ENCODE measurements at regions not wholly inside any gene's neighbourhood (a gene's known extent, or its start where the extent isn't known, plus 50 kb on each side); places are given as distances from the start of the nearest gene placed in this dataset.
"Not testable (repeated sequence)": the region's sequence is repeated elsewhere in the genome, so short reads cannot be mapped to it uniquely, and the experiment has no call there.

GRCh38 chr12:84406720-84407119 is 505.9 kb downstream of the SLC6A15 start:
- ATAC-seq (ENCODE audit: low read depth); H4K8ac ChIP-seq (ENCODE audit: low read depth in 2 of 2, low read length in 2 of 2); CTCF ChIA-PET; H3K4me1 ChIP-seq (ENCODE audit: control insufficient read depth, insufficient read depth, low read length); dilution Hi-C loops (cut with HindIII; ENCODE audit: low sequenced_read_pairs, unreplicated experiment); H3K9ac ChIP-seq (ENCODE audit: low read depth, low read length); H3K27me3 ChIP-seq (ENCODE audit: control insufficient read depth, insufficient read depth, low read length); POLR2A ChIA-PET (ENCODE audit: unreplicated experiment); H4K20me1 ChIP-seq (ENCODE audit: insufficient read depth, low read length); in situ Hi-C loops (cut with MboI; ENCODE audit: low sequenced_read_pairs); H3K36me3 ChIP-seq (ENCODE audit: control insufficient read depth, insufficient read depth, low read length); H2BK15ac ChIP-seq (ENCODE audit: low read depth, low read length); H4K91ac ChIP-seq (ENCODE audit: insufficient read depth, low read depth, low read length); intact Hi-C loops (cut with micrococcal nuclease); H3K4ac ChIP-seq (ENCODE audit: low read depth, low read length); H3K79me1 ChIP-seq (ENCODE audit: low read depth in 1 of 2, low read length in 2 of 2); H3K18ac ChIP-seq (ENCODE audit: low read depth, low read length); H3K23ac ChIP-seq (ENCODE audit: low read depth, low read length); H3K27ac ChIP-seq (ENCODE audit: insufficient read depth, low read length); BruUV-seq (replicated peaks); H3K9me1 ChIP-seq (ENCODE audit: insufficient read depth, low read length); H4K5ac ChIP-seq (ENCODE audit: low read depth, low read length); H2AK9ac ChIP-seq (replicated peaks; ENCODE audit: low read depth, low read length, poor library complexity); H3K56ac ChIP-seq (ENCODE audit: extremely low read depth, insufficient read depth, low read length); H2AFZ ChIP-seq (replicated peaks; ENCODE audit: low read length, poor library complexity); DNase-seq; H3K4me2 ChIP-seq (ENCODE audit: low read depth, low read length); H2BK120ac ChIP-seq (ENCODE audit: low read depth, low read length); H2AK5ac ChIP-seq (ENCODE audit: low read depth, low read length); H3K4me3 ChIP-seq (ENCODE audit: insufficient read depth, low read depth, low read length); H3K14ac ChIP-seq (replicated peaks; ENCODE audit: low read depth, low read length); H3K9me3 ChIP-seq (ENCODE audit: control insufficient read depth, insufficient read depth, low read length); H2BK5ac ChIP-seq (ENCODE audit: low read depth, low read length, poor library complexity, severe bottlenecking); H2BK20ac ChIP-seq (ENCODE audit: low read depth, low read length): not testable (repeated sequence)
- WGBS, 2 experiments (ENCODE audit: extremely low coverage in 2 of 2, insufficient read length in 1 of 2): no CpG with 5 or more reads among the region's 1 CpG
- peak; percentile 44; the same call in 1 of the 2 replicates for TF ChIP-seq MAFK (IDR thresholded peaks at IDR 0.05; ENCODE audit: low read depth, low read length)

Measured in IMR-90 (cell line).